GM23338 (cell line): ENCODE measurements at regions not wholly inside any gene's neighbourhood (a gene's known extent, or its start where the extent isn't known, plus 50 kb on each side); places are given as distances from the start of the nearest gene placed in this dataset.
A peak's percentile ranks its signal among the peaks of the same experiment; 100 is the strongest.

Experiments used
- ATAC-seq: fragments of 200-7000 bp; cut with Tn5 transposase; 3 replicates; pipeline ENCODE4 v1.9.1; 2020
- DNase-seq: peaks from one replicate; pipeline ENCODE4 v3.0.0-alpha.2; 2015; ENCODE audit warnings: low spot score
- H2AFZ ChIP-seq: fragments of 200-600 bp; sonication (generic); 2 replicates; pipeline ENCODE4 v1.8.0; 2016; ENCODE audit warnings: antibody characterized with exemption, mild to moderate bottlenecking, moderate library complexity
- H3F3A ChIP-seq: fragments of 200-600 bp; sonication (generic); replicated peaks from 2 replicates; pipeline ENCODE4 v1.8.0; 2017; ENCODE audit warnings: antibody characterized with exemption, mixed run types, low read depth
- H3K27ac ChIP-seq: fragments of 200-600 bp; sonication (generic); 2 replicates; pipeline ENCODE4 v1.6.1; 2016; ENCODE audit warnings: low read depth
- H3K27me3 ChIP-seq: fragments of 200-600 bp; sonication (generic); 2 replicates; pipeline ENCODE4 v1.8.0; 2016; ENCODE audit warnings: mild to moderate bottlenecking, mixed run types, moderate library complexity; ENCODE audit not compliant: insufficient read depth
- H3K36me3 ChIP-seq: fragments of 200-600 bp; sonication (generic); 2 replicates; pipeline ENCODE4 v1.8.0; 2016; ENCODE audit warnings: mild to moderate bottlenecking; ENCODE audit not compliant: insufficient read depth
- H3K4me1 ChIP-seq: fragments of 200-600 bp; sonication (generic); 2 replicates; pipeline ENCODE4 v1.8.0; 2016; ENCODE audit warnings: mild to moderate bottlenecking, moderate library complexity; ENCODE audit not compliant: insufficient read depth
- H3K4me2 ChIP-seq: fragments of 200-600 bp; sonication (generic); 2 replicates; pipeline ENCODE4 v1.7.1; 2017; ENCODE audit warnings: mixed run types
- H3K4me3 ChIP-seq: fragments of 200-600 bp; sonication (generic); 2 replicates; pipeline ENCODE4 v1.6.1; 2016; ENCODE audit warnings: mixed run types
- H3K79me2 ChIP-seq: fragments of 200-600 bp; sonication (generic); replicated peaks from 2 replicates; pipeline ENCODE4 v1.8.0; 2017; ENCODE audit warnings: mild to moderate bottlenecking; ENCODE audit not compliant: insufficient read depth
- H3K9me2 ChIP-seq: fragments of 200-600 bp; sonication (generic); 2 replicates; pipeline ENCODE4 v1.8.0; 2017; ENCODE audit not compliant: insufficient read depth
- H4K20me1 ChIP-seq: fragments of 200-600 bp; sonication (generic); replicated peaks from 2 replicates; pipeline ENCODE4 v1.8.0; 2017; ENCODE audit warnings: mild to moderate bottlenecking; ENCODE audit not compliant: insufficient read depth
- H3K27ac Mint-ChIP-seq: 2 replicates; pipeline ENCODE4 v1.8.0; 2020; ENCODE audit warnings: inconsistent platforms, mild to moderate bottlenecking, moderate library complexity, mixed read lengths
- H3K27me3 Mint-ChIP-seq: 3 replicates; pipeline ENCODE4 v1.8.0; 2022; ENCODE audit warnings: low read depth, mild to moderate bottlenecking, moderate library complexity, mixed read lengths, inconsistent platforms; ENCODE audit not compliant: insufficient read depth, poor library complexity
- H3K36me3 Mint-ChIP-seq: 3 replicates; pipeline ENCODE4 v1.8.0; 2021; ENCODE audit warnings: low read depth, mild to moderate bottlenecking, inconsistent platforms, moderate library complexity, mixed read lengths
- H3K4me1 Mint-ChIP-seq: 3 replicates; pipeline ENCODE4 v1.8.0; 2020; ENCODE audit warnings: mild to moderate bottlenecking, inconsistent platforms, mixed read lengths
- H3K4me3 Mint-ChIP-seq: 3 replicates; pipeline ENCODE4 v1.8.0; 2021; ENCODE audit warnings: moderate library complexity, mild to moderate bottlenecking, inconsistent platforms, mixed read lengths
- H3K9me3 Mint-ChIP-seq: 3 replicates; pipeline ENCODE4 v1.8.0; 2020; ENCODE audit warnings: moderate library complexity, mild to moderate bottlenecking, inconsistent platforms, mixed read lengths
- CREB1 ChIP-seq: fragments of 250-450 bp; sonication (Bioruptor Pico); IDR thresholded peaks from 2 replicates; pipeline ENCODE4 v1.5.0; 2020; ENCODE audit warnings: low read depth, mild to moderate bottlenecking, moderate library complexity
- CTCF ChIP-seq, 2 experiments: fragments of 200-600 bp in 1 of 2; sonication (generic) in 1 of 2; conservative IDR thresholded peaks; 2 replicates each; pipeline versions ENCODE4 v1.5.1 to v1.6.1; 2016 to 2017; ENCODE audit warnings: antibody characterized with exemption in 2 of 2, low read depth in 2 of 2, mild to moderate bottlenecking in 2 of 2, moderate library complexity in 1 of 2
- ETS1 ChIP-seq: IDR thresholded peaks from 2 replicates; pipeline ENCODE4 v1.6.1; 2016; ENCODE audit warnings: antibody characterized with exemption
- POLR2AphosphoS5 ChIP-seq: IDR thresholded peaks from 2 replicates; pipeline ENCODE4 v1.6.1; 2016; ENCODE audit warnings: antibody characterized with exemption, low read depth
- REST ChIP-seq: IDR thresholded peaks from one replicate; pipeline ENCODE4 v1.6.1; 2018; ENCODE audit warnings: antibody characterized with exemption; ENCODE audit not compliant: unreplicated experiment

- no peak for TF ChIP-seq REST
- no peak for TF ChIP-seq POLR2AphosphoS5
- no peak for TF ChIP-seq ETS1
These were observed 69.1 kb upstream of the AFF3 start (continued) for GRCh38 chr2:100211521-100211920.

- no peaks in the 10 kb centered on the region for H3K9me3 Mint-ChIP-seq
These were observed 65.9 kb upstream of the AFF3 start for GRCh38 chr2:100208141-100208770.

More at GRCh38 chr2:100208141-100208770, 65.9 kb upstream of the AFF3 start:
- Mint-ChIP-seq H3K27ac (no peak overlapping the region), H3K27me3 (peaks cover 2% of the 10 kb centered on the region), H3K4me3 (no peak overlapping the region), H3K4me1 (no peaks in the 10 kb centered on the region), H3K36me3 (no peaks in the 10 kb centered on the region)
- no peak for ATAC-seq
- Histone ChIP-seq H3K79me2 (no peaks in the 10 kb centered on the region), H3F3A (no peaks in the 10 kb centered on the region), H3K9me2 (peaks cover 5% of the 10 kb centered on the region; the same call in 1 of the 2 replicates), H3K27me3 (no peaks in the 10 kb centered on the region), H3K27ac (no peak overlapping the region), H3K36me3 (no peaks in the 10 kb centered on the region), H3K4me1 (no peaks in the 10 kb centered on the region), H3K4me2 (no peak overlapping the region), H4K20me1 (no peaks in the 10 kb centered on the region), H2AFZ (no peak overlapping the region), H3K4me3 (no peak overlapping the region)
- DNase-seq, result no peak
- TF ChIP-seq CREB1 (CRISPR knock-in tag), result no peak
- peak in 1 of 2 experiments; percentile 29; a peak in 1 of 4 replicates for TF ChIP-seq CTCF (conservative IDR thresholded peaks at IDR 0.05; ENCODE audit: low read depth in 2 of 2)
